ENCODE measurements at regions not wholly inside any gene's neighbourhood (a gene's known extent, or its start where the extent isn't known, plus 50 kb on each side); places are given as distances from the start of the nearest gene placed in this dataset.

DNA sequence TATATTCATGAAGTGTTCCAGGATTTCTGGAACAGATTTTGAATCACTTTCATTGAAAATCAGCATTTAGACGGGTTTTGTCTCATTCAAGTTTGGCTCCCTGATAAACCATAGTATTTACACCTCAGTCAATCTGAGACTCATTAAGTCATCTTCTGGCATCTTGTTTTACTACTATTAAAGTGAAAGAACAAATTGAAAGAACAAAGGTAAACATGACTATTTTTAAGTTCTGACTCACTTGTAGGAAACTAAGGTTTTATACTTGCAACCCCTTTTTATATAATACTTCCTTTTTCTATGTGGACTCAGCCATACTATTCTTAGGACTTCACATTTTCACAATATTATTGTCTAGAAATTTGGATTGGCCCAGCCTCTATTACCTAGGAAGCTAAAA, 854.4 kb downstream of the SQOR start:
- DNase-seq (ENCODE audit: low read depth) = no peak
- TF ChIP-seq, protein P1, sequence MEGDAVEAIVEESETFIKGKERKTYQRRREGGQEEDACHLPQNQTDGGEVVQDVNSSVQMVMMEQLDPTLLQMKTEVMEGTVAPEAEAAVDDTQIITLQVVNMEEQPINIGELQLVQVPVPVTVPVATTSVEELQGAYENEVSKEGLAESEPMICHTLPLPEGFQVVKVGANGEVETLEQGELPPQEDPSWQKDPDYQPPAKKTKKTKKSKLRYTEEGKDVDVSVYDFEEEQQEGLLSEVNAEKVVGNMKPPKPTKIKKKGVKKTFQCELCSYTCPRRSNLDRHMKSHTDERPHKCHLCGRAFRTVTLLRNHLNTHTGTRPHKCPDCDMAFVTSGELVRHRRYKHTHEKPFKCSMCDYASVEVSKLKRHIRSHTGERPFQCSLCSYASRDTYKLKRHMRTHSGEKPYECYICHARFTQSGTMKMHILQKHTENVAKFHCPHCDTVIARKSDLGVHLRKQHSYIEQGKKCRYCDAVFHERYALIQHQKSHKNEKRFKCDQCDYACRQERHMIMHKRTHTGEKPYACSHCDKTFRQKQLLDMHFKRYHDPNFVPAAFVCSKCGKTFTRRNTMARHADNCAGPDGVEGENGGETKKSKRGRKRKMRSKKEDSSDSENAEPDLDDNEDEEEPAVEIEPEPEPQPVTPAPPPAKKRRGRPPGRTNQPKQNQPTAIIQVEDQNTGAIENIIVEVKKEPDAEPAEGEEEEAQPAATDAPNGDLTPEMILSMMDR (IDR thresholded peaks at IDR 0.05; ENCODE audit: insufficient read depth, low read depth, low read length, missing control alignments) = no peak
- no peak overlapping the region for H3K4me3 ChIP-seq (ENCODE audit: low read depth, low read length)

DNA sequence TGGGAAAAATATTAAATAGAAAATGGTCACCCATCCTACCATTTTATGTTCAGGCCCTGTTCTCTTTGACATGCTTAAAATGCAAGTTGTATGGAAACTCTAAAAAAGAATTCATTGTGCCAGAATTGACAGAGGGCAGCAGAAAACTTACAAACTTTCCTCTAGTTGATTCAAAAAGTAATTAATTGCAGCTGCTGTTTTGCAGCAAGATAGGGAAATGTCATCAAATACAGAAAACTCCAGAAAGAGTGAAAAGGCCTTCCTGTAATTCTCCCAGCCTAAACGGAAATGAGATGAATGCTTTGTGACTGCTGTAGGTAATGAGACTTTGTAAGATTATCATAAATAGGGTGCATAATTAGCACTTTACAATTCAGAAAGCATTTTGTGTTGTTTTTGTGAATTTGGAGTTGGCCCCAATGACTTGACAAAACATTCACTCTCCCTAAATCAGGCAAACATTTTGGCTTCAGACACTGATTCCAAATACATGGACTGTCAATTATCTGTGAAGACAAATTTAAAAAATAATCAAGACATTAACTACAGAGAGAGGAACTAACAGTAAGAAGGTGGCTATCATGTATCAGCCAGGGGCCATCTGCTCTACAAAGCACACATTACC, 861.8 kb downstream of the SQOR start:
- no peak overlapping the region for H3K4me3 ChIP-seq (ENCODE audit: low read depth, low read length)
- DNase-seq (ENCODE audit: low read depth) = no peak
- TF ChIP-seq, protein P1 (IDR thresholded peaks at IDR 0.05; ENCODE audit: insufficient read depth, low read depth, low read length, missing control alignments) = no peak

GRCh38 chr15:46502667-46503066, 867.8 kb downstream of the SQOR start:
- peak; percentile 27 for DNase-seq (ENCODE audit: low read depth)

GRCh38 chr15:46518381-46518780, 883.6 kb downstream of the SQOR start:
- no peak for DNase-seq (ENCODE audit: low read depth)
- TF ChIP-seq, protein P1 (IDR thresholded peaks at IDR 0.05; ENCODE audit: insufficient read depth, low read depth, low read length, missing control alignments) = no peak
- no peak overlapping the region for H3K4me3 ChIP-seq (ENCODE audit: low read depth, low read length)

More at GRCh38 chr15:46502667-46503066, 867.8 kb downstream of the SQOR start:
- H3K4me3 ChIP-seq (ENCODE audit: low read depth, low read length) = no peak overlapping the region
- TF ChIP-seq, protein P1 (IDR thresholded peaks at IDR 0.05; ENCODE audit: insufficient read depth, low read depth, low read length, missing control alignments) = no peak

GRCh38 chr15:46523701-46524100, 888.9 kb downstream of the SQOR start:
- no peak overlapping the region for H3K4me3 ChIP-seq (ENCODE audit: low read depth, low read length)
- no peak for DNase-seq (ENCODE audit: low read depth)
- TF ChIP-seq, protein P1 (IDR thresholded peaks at IDR 0.05; ENCODE audit: insufficient read depth, low read depth, low read length, missing control alignments) = no peak

- no peak overlapping the region for H3K4me3 ChIP-seq (ENCODE audit: low read depth, low read length)
- no peak for DNase-seq (ENCODE audit: low read depth)
- TF ChIP-seq, protein P1 (IDR thresholded peaks at IDR 0.05; ENCODE audit: insufficient read depth, low read depth, low read length, missing control alignments) = no peak
These were observed 891.3 kb downstream of the SQOR start for GRCh38 chr15:46525984-46526725.
